HG03060 (cell line): ENCODE measurements at regions not wholly inside any gene's neighbourhood (a gene's known extent, or its start where the extent isn't known, plus 50 kb on each side); places are given as distances from the start of the nearest gene placed in this dataset.

Source experiments
- ATAC-seq: cut with Tn5 transposase; IDR thresholded peaks from one replicate; pipeline ENCODE4 v1.9.1; 2021; ENCODE audit warnings: low read depth, moderate number of reproducible peaks; ENCODE audit not compliant: unreplicated experiment

GRCh38 chr18:78296166-78296565, 683.5 kb upstream of the SALL3 start:
- ATAC-seq: no peak

GRCh38 chr18:78297048-78297447, 682.6 kb upstream of the SALL3 start:
- no peak for ATAC-seq

GRCh38 chr18:78303519-78304191, 676.0 kb upstream of the SALL3 start:
- ATAC-seq: no peak

GRCh38 chr18:78304192-78305164, 675.1 kb upstream of the SALL3 start:
- no peak for ATAC-seq

GRCh38 chr18:78305789-78306188, 673.8 kb upstream of the SALL3 start:
- no peak for ATAC-seq

GRCh38 chr18:78309307-78309706, 670.3 kb upstream of the SALL3 start:
- ATAC-seq: no peak

GRCh38 chr18:78309924-78310323, 669.7 kb upstream of the SALL3 start:
- ATAC-seq: no peak

GRCh38 chr18:78319264-78319663, 660.4 kb upstream of the SALL3 start:
- ATAC-seq: no peak

GRCh38 chr18:78319961-78320360, 659.7 kb upstream of the SALL3 start:
- no peak for ATAC-seq

GRCh38 chr18:78321402-78321801, 658.2 kb upstream of the SALL3 start:
- no peak for ATAC-seq

- ATAC-seq: no peak
These were observed 656.0 kb upstream of the SALL3 start for GRCh38 chr18:78323453-78324197.

- no peak for ATAC-seq
These were observed 652.0 kb upstream of the SALL3 start for GRCh38 chr18:78327643-78328042.

- no peak for ATAC-seq
These were observed 648.9 kb upstream of the SALL3 start for GRCh38 chr18:78330766-78331165.

- ATAC-seq: no peak
These were observed 626.7 kb upstream of the SALL3 start for GRCh38 chr18:78352910-78353309.

- ATAC-seq: no peak
These were observed 617.4 kb upstream of the SALL3 start for GRCh38 chr18:78362198-78362597.

- no peak for ATAC-seq
These were observed 615.8 kb upstream of the SALL3 start for GRCh38 chr18:78363556-78364387.

GRCh38 chr18:78364388-78364960, 615.1 kb upstream of the SALL3 start:
- no peak for ATAC-seq

- ATAC-seq: no peak
These were observed 611.6 kb upstream of the SALL3 start for GRCh38 chr18:78367996-78368395.

GRCh38 chr18:78368726-78369125, 610.9 kb upstream of the SALL3 start:
- no peak for ATAC-seq

- no peak for ATAC-seq
These were observed 603.6 kb upstream of the SALL3 start for GRCh38 chr18:78376046-78376445.
